Prostate gland (tissue), 2 donors: ENCODE measurements at regions not wholly inside any gene's neighbourhood (a gene's known extent, or its start where the extent isn't known, plus 50 kb on each side); places are given as distances from the start of the nearest gene placed in this dataset.
A peak's percentile ranks its signal among the peaks of the same experiment; 100 is the strongest.
"Not testable (repeated sequence)": the region's sequence is repeated elsewhere in the genome, so short reads cannot be mapped to it uniquely, and the experiment has no call there.

ENCODE experiments used
- DNase-seq: peaks from one replicate; pipeline ENCODE4 v3.0.0-alpha.2; 2019; ENCODE audit warnings: low spot score
- H3K27ac ChIP-seq, 2 donors: fragments of 200-600 bp; sonication (generic); 2 replicates each; pipeline ENCODE4 v1.5.1; 2017 to 2019
- H3K27me3 ChIP-seq: fragments of 200-600 bp; sonication (generic); replicated peaks from 2 replicates; pipeline ENCODE4 v1.5.1; 2019; ENCODE audit not compliant: insufficient read depth
- H3K36me3 ChIP-seq, 2 donors: fragments of 200-600 bp; sonication (generic); 1 replicate in 1 of 2; 2 replicates in 1 of 2; pipeline versions ENCODE4 v1.5.1 to v1.8.1; 2017 to 2019
- H3K4me1 ChIP-seq: fragments of 200-600 bp; sonication (generic); replicated peaks from 2 replicates; pipeline ENCODE4 v1.5.1; 2019
- H3K4me3 ChIP-seq, 2 donors: fragments of 200-600 bp; sonication (generic); 2 replicates each; pipeline ENCODE4 v1.5.1; 2017 to 2019
- H3K9me3 ChIP-seq: fragments of 200-600 bp; sonication (generic); 2 replicates; pipeline ENCODE4 v1.5.1; 2017
- POLR2A ChIP-seq: fragments of 450-650 bp; IDR thresholded peaks from one replicate; pipeline ENCODE4 v1.6.1; 2016; ENCODE audit warnings: antibody characterized with exemption, mild to moderate bottlenecking
- POLR2AphosphoS5 ChIP-seq: sonication (generic); formaldehyde crosslinking; IDR thresholded peaks from one replicate; pipeline ENCODE4 v1.6.1; 2017; ENCODE audit warnings: antibody characterized with exemption
- WGBS: methylation state at CpG from one replicate; pipeline ENCODE4 v1.1.5; 2018; 5-methylcytosine and 5-hydroxymethylcytosine counted together
- intact Hi-C: fragments of 100-400 bp; cut with DNase I; formaldehyde crosslinking; loops from one replicate; pipeline ENCODE4 v1.14.2; 2022
- TF ChIP-seq, protein P1 (sequence below), 4 experiments: fragments of 200-600 bp in 2 of 4; fragments of 450-650 bp in 2 of 4; sonication (generic) in 2 of 4; IDR thresholded peaks; 1 replicate in 3 of 4; 2 replicates in 1 of 4; pipeline ENCODE4 v1.5.1; 2016 to 2019; ENCODE audit warnings: antibody characterized with exemption in 4 of 4, mild to moderate bottlenecking in 2 of 4, moderate library complexity in 2 of 4

DNA sequence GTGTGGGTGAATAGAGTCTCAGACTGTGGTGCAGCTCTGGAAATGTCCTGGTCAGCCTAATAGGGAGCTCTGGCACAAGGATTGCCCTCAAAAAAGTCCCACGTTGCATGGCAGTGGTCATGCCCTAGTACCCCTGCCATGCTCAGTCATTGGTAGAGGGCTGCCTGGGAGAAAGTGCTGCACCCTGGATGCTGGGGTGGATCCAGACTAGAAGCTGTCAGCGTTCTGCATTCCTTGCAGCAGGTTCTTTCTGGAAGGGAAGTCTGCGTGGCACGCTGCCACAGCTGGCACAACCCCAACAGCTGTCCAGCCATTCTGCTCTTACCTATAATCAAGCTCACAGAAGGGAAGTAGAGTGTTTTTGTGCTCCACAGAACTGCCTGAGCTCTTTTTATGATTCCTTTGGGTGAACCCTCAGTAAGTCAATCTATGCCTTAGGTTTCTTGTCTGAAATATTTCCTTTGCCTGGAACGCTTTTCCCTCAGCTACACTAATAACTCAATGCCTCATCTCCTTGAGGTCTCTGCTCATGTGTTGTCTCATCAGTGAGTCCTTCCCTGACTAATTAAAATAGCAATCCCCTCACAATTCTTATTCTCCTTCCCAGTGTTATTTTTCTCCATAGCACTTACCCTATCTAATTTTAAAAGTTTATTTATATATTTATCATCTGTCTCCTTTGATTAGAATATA, 61.5 kb upstream of the JAK1 start:
- intact Hi-C loops, result no loop called here
- H3K27ac ChIP-seq, result no peak overlapping the region
- H3K36me3 ChIP-seq, result no peaks in the 10 kb centered on the region
- TF ChIP-seq POLR2AphosphoS5 (peak; percentile 37), POLR2A (no peak)
- no peaks in the 10 kb centered on the region for H3K27me3 ChIP-seq
- no peak overlapping the region for H3K4me3 ChIP-seq
- no peaks in the 10 kb centered on the region for H3K4me1 ChIP-seq
- no peaks in the 10 kb centered on the region for H3K9me3 ChIP-seq
- 20% methylated on average over 5 of the region's 5 CpGs for WGBS
- peak; percentile 71 for DNase-seq

DNA sequence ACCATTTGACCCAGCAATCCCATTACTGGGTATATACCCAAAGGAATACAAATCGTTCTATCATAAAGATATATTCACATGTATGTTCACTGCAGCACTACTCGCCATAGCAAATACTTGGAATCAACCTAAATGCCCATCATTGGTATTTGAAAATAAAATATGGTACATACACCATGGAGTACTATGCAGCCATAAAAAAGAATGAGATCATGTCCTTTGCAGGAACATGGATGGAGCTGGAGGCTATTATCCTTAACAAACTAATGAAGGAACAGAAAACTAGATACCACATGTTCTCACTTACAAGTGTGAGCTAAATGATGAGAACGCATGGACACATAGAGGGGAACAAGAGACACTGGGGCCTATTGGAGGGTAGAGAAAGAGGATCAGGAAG, 63.1 kb upstream of the JAK1 start:
- H3K27me3 ChIP-seq, intact Hi-C loops: not testable (repeated sequence)
- WGBS, result 93% methylated on average over 3 of the region's 3 CpGs

DNA sequence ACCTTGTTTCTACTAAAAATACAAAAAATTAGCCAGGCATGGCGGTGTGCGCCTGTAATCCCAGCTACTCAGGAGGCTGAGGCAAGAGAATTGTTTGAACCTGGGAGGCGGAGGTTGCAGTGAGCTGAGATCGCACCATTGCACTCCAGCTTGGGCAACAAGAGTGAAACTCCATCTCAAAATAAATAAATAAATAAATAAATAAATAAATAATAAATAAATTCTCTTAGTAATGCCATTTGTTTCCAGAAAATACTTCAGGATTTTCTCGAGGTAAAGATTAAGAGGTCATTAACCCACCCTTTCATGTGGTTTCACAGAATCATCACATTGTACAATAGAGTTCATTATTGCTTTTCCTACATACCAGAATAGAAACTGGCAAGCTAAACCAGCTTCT, 68.5 kb upstream of the JAK1 start:
- H3K4me3 ChIP-seq, intact Hi-C loops: not testable (repeated sequence)
- WGBS, result 90% methylated on average over 5 of the region's 5 CpGs

More for the DNA sequence above, 63.1 kb upstream of the JAK1 start:
- H3K36me3 ChIP-seq, H3K4me3 ChIP-seq, H3K4me1 ChIP-seq, DNase-seq, H3K9me3 ChIP-seq, H3K27ac ChIP-seq: not testable (repeated sequence)

DNA sequence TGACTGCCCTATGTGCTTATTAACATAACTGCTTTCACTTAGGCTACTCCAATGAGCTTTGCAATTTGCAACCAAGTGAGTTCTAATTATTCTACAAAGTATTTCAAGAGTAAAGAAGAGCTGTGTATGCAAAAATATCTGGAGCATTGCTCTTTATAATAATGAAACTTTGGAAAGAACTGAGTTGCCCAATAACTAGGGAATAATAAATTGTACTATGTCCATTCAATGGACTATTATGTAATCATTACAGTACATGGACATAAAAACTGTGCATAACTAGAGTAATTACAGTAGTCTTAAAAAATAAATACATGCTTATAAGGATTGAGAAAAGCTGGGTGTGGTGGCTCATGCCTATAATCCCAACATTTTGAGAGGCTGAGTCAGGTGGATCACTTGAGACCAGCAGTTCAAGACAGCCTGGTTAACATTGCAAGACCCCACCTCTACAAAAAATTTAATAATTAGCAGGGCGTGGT, 70.3 kb upstream of the JAK1 start:
- Histone ChIP-seq H3K4me3 (no peak overlapping the region), H3K36me3 (no peaks in the 10 kb centered on the region), H3K27me3 (no peaks in the 10 kb centered on the region), H3K4me1 (no peaks in the 10 kb centered on the region), H3K27ac (no peak overlapping the region), H3K9me3 (no peaks in the 10 kb centered on the region)
- no peak for DNase-seq
- no peak for TF ChIP-seq POLR2A
- TF ChIP-seq, protein P1, sequence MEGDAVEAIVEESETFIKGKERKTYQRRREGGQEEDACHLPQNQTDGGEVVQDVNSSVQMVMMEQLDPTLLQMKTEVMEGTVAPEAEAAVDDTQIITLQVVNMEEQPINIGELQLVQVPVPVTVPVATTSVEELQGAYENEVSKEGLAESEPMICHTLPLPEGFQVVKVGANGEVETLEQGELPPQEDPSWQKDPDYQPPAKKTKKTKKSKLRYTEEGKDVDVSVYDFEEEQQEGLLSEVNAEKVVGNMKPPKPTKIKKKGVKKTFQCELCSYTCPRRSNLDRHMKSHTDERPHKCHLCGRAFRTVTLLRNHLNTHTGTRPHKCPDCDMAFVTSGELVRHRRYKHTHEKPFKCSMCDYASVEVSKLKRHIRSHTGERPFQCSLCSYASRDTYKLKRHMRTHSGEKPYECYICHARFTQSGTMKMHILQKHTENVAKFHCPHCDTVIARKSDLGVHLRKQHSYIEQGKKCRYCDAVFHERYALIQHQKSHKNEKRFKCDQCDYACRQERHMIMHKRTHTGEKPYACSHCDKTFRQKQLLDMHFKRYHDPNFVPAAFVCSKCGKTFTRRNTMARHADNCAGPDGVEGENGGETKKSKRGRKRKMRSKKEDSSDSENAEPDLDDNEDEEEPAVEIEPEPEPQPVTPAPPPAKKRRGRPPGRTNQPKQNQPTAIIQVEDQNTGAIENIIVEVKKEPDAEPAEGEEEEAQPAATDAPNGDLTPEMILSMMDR (IDR thresholded peaks at IDR 0.05), result no peak
- no peak for TF ChIP-seq POLR2AphosphoS5
- 88% methylated on average over 1 of the region's 1 CpG for WGBS
- intact Hi-C loops, result no loop called here

More for the DNA sequence above, 68.5 kb upstream of the JAK1 start:
- not testable (repeated sequence) for H3K4me1 ChIP-seq, H3K36me3 ChIP-seq, H3K27me3 ChIP-seq, H3K9me3 ChIP-seq, DNase-seq, H3K27ac ChIP-seq

DNA sequence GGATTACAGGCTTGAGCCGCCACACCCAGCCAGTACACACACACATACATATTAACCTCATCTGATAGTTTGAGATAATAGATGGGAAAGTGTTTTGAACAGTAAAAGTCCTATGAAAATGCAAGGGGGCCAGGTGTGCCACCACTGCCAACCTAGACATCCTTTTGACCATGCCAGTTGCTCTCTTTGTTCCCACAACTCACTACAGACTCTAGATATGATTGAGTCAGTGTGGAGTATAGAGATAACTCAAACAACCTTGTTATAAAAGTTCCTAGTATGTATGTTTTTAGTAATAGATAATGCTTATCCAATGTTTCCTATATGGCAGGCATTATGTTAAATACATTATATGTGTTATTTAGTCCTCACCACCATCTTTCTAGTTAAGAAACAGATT, 72.7 kb upstream of the JAK1 start:
- Histone ChIP-seq H3K27me3 (no peaks in the 10 kb centered on the region), H3K4me3 (no peak overlapping the region), H3K36me3 (no peaks in the 10 kb centered on the region), H3K4me1 (no peaks in the 10 kb centered on the region), H3K27ac (no peak overlapping the region), H3K9me3 (no peaks in the 10 kb centered on the region)
- intact Hi-C loops, result no loop called here
- WGBS, result 93% methylated on average over 1 of the region's 1 CpG
- TF ChIP-seq POLR2AphosphoS5 (no peak), POLR2A (no peak)
- TF ChIP-seq, protein P1 (IDR thresholded peaks at IDR 0.05), result no peak
- no peak for DNase-seq

DNA sequence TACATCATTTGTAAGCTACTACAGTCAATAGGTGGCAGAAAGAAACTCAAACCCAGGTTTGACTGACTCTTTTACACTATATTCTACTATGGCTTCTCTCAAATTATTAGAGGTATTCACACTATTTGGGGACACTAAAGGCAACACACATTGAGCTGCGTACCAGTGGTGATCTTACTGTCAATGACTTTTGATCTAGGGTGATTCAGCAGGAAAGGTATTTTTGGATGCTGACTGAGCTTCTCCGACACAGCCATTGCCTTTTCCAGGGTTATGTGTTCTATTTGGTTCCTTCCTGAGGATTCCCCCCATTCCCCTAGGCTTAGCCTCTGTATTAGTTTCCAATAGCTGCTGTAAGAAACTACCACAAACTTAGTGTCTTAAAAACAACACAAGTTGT, 73.2 kb upstream of the JAK1 start:
- no peak for DNase-seq
- 93% methylated on average over 2 of the region's 2 CpGs for WGBS
- Histone ChIP-seq H3K9me3 (no peaks in the 10 kb centered on the region), H3K4me1 (no peaks in the 10 kb centered on the region), H3K27me3 (no peaks in the 10 kb centered on the region), H3K4me3 (no peak overlapping the region), H3K27ac (no peak overlapping the region), H3K36me3 (no peaks in the 10 kb centered on the region)
- no peak for TF ChIP-seq POLR2AphosphoS5
- intact Hi-C loops, result no loop called here

DNA sequence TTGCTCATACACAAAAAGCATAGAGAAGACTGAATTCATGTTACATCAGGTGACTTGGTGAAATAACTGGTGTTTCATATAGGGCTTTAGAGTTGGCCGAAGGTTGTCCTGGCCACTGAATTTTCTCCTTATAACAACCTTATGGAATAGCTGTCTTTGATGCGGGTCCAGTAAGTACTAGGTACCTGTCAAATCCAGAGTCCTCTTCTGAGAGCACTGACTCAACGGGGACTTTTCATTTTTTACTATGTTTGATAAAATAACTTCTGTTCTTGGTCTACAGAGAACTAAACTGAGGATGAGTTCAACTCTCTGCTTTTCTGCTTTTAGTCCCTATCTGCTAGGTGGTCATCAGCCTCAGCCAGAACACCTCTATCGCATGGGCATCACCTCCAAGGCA, 76.1 kb upstream of the JAK1 start:
- H3K4me3 ChIP-seq, result no peak overlapping the region
- TF ChIP-seq, protein P1 (IDR thresholded peaks at IDR 0.05), result no peak
- TF ChIP-seq POLR2AphosphoS5 (no peak), POLR2A (no peak)
- 93% methylated on average over 4 of the region's 4 CpGs for whole genome bisulfite sequencing
- intact Hi-C loops, result no loop called here
- H3K4me1 ChIP-seq, result no peaks in the 10 kb centered on the region
- no peak overlapping the region for H3K27ac ChIP-seq
- DNase-seq, result no peak
- H3K27me3 ChIP-seq, result no peaks in the 10 kb centered on the region
- H3K36me3 ChIP-seq, result no peaks in the 10 kb centered on the region
- H3K9me3 ChIP-seq, result no peaks in the 10 kb centered on the region
